ENCODE measurements at regions not wholly inside any gene's neighbourhood (a gene's known extent, or its start where the extent isn't known, plus 50 kb on each side); places are given as distances from the start of the nearest gene placed in this dataset.

DNA sequence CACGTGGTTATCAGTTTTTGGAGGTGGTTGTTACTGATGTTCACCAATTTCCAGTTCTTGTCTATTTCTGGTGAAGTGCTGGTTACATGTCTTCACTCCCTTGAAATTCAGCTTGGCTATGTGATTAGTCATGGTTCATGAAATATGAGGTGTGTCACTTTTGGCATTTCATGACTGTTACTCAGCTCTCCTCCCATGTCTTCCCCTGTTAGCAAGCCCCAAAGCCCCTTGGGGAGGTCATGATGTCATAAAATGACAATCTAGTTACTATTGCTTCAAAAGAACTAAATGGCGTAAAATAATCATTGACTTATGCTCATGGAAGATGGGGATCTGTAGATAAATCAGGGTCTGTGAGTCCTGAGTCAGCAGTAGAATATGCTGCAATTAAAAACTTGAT lies 425.1 kb downstream of the SETD4 start:
- TF ChIP-seq POLR2A (IDR thresholded peaks at IDR 0.05; ENCODE audit: low read depth, low read length) = no peak
- TF ChIP-seq, protein P1, sequence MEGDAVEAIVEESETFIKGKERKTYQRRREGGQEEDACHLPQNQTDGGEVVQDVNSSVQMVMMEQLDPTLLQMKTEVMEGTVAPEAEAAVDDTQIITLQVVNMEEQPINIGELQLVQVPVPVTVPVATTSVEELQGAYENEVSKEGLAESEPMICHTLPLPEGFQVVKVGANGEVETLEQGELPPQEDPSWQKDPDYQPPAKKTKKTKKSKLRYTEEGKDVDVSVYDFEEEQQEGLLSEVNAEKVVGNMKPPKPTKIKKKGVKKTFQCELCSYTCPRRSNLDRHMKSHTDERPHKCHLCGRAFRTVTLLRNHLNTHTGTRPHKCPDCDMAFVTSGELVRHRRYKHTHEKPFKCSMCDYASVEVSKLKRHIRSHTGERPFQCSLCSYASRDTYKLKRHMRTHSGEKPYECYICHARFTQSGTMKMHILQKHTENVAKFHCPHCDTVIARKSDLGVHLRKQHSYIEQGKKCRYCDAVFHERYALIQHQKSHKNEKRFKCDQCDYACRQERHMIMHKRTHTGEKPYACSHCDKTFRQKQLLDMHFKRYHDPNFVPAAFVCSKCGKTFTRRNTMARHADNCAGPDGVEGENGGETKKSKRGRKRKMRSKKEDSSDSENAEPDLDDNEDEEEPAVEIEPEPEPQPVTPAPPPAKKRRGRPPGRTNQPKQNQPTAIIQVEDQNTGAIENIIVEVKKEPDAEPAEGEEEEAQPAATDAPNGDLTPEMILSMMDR (IDR thresholded peaks at IDR 0.05; ENCODE audit: extremely low read depth in 1 of 2, insufficient read depth in 1 of 2, low read depth in 1 of 2, low read length in 2 of 2) = no peak
- no peak for TF ChIP-seq MYC (IDR thresholded peaks at IDR 0.05; ENCODE audit: low read depth, low read length)
- TF ChIP-seq POLR2AphosphoS5 (IDR thresholded peaks at IDR 0.05; ENCODE audit: insufficient read depth, low read depth, low read length) = no peak
- no peak for TF ChIP-seq EZH2 (IDR thresholded peaks at IDR 0.05; ENCODE audit: borderline replicate concordance, low read depth, low read length, severe bottlenecking)
- no peak for TF ChIP-seq JUN (IDR thresholded peaks at IDR 0.05; ENCODE audit: borderline replicate concordance, insufficient read depth, insufficient read length, low read depth)

All from endothelial cell of umbilical vein (primary cell).